ENCODE measurements at regions not wholly inside any gene's neighbourhood (a gene's known extent, or its start where the extent isn't known, plus 50 kb on each side); places are given as distances from the start of the nearest gene placed in this dataset.

- Histone ChIP-seq H3K36me3 (no peaks in the 10 kb centered on the region), H3K4me3 (no peak overlapping the region), H3K27ac (no peak overlapping the region), H3K4me1 (no peaks in the 10 kb centered on the region), H3K9me3 (peaks cover 0 to 4% of the 10 kb centered on the region in 2 donors), H3K27me3 (no peaks in the 10 kb centered on the region)
- no peak for TF ChIP-seq CTCF (IDR thresholded peaks at IDR 0.05)
- no peak for DNase-seq (ENCODE audit: low spot score in 2 of 2)
- intact Hi-C loops (cut with DNase I): no loop called here
Measured at GRCh38 chr20:48358176-48359054, 469.4 kb downstream of the PREX1 start.

- no peak for DNase-seq (ENCODE audit: low spot score in 2 of 2)
- H3K36me3 ChIP-seq: no peaks in the 10 kb centered on the region
- TF ChIP-seq CTCF (IDR thresholded peaks at IDR 0.05): no peak
- H3K4me3 ChIP-seq: no peak overlapping the region
- H3K9me3 ChIP-seq: peaks cover 0 to 4% of the 10 kb centered on the region in 2 donors
- no peaks in the 10 kb centered on the region for H3K27me3 ChIP-seq
- no peaks in the 10 kb centered on the region for H3K4me1 ChIP-seq
- H3K27ac ChIP-seq: no peak overlapping the region
- intact Hi-C loops (cut with DNase I): no loop called here
Measured at GRCh38 chr20:48357714-48358113, 470.1 kb downstream of the PREX1 start.

GRCh38 chr20:48354903-48355302, 472.9 kb downstream of the PREX1 start:
- intact Hi-C loops (cut with DNase I): no loop called here
- H3K4me1 ChIP-seq: no peaks in the 10 kb centered on the region
- H3K36me3 ChIP-seq: no peaks in the 10 kb centered on the region
- no peak overlapping the region for H3K4me3 ChIP-seq
- peaks cover 0 to 4% of the 10 kb centered on the region in 2 donors for H3K9me3 ChIP-seq
- no peak overlapping the region for H3K27ac ChIP-seq
- H3K27me3 ChIP-seq: no peaks in the 10 kb centered on the region
- TF ChIP-seq CTCF (IDR thresholded peaks at IDR 0.05): no peak
- DNase-seq (ENCODE audit: low spot score in 2 of 2): no peak

- Histone ChIP-seq H3K4me3 (no peak overlapping the region), H3K36me3 (no peaks in the 10 kb centered on the region), H3K4me1 (no peaks in the 10 kb centered on the region), H3K9me3 (peaks cover 0 to 4% of the 10 kb centered on the region in 2 donors), H3K27me3 (no peaks in the 10 kb centered on the region), H3K27ac (no peak overlapping the region)
- intact Hi-C loops (cut with DNase I): no loop called here
- TF ChIP-seq CTCF (IDR thresholded peaks at IDR 0.05): no peak
- no peak for DNase-seq (ENCODE audit: low spot score in 2 of 2)
Measured at GRCh38 chr20:48354320-48354876, 473.4 kb downstream of the PREX1 start.

GRCh38 chr20:48352628-48353027, 475.2 kb downstream of the PREX1 start:
- Histone ChIP-seq H3K36me3 (no peaks in the 10 kb centered on the region), H3K4me1 (no peaks in the 10 kb centered on the region), H3K27ac (no peak overlapping the region), H3K9me3 (peaks cover 0 to 4% of the 10 kb centered on the region in 2 donors), H3K4me3 (no peak overlapping the region), H3K27me3 (no peaks in the 10 kb centered on the region)
- TF ChIP-seq CTCF (IDR thresholded peaks at IDR 0.05): no peak
- intact Hi-C loops (cut with DNase I): no loop called here
- no peak for DNase-seq (ENCODE audit: low spot score in 2 of 2)

Data from ascending aorta (tissue), 2 donors.